Keratinocyte (primary cell): ENCODE measurements at regions not wholly inside any gene's neighbourhood (a gene's known extent, or its start where the extent isn't known, plus 50 kb on each side); places are given as distances from the start of the nearest gene placed in this dataset.

Experiments
- DNase-seq: peaks from one replicate; pipeline ENCODE4 v3.0.0-alpha.2; 2011; ENCODE audit warnings: low read depth, missing footprints, low spot score
- FAIRE-seq: peaks from 2 replicates; lab custom pipeline; 2011; peaks lifted over from hg19 to GRCh38; lab: Jason Lieb, UNC
- H2AFZ ChIP-seq: 2 replicates; pipeline ENCODE4 v1.6.0; 2012; ENCODE audit warnings: low read length, control low read depth, inconsistent platforms; ENCODE audit not compliant: control insufficient read depth
- H3K27ac ChIP-seq: 2 replicates; pipeline ENCODE4 v1.5.1; 2011; ENCODE audit warnings: low read length; ENCODE audit not compliant: control insufficient read depth, insufficient read depth
- H3K27me3 ChIP-seq: 3 replicates; pipeline ENCODE4 v1.6.0; 2011; ENCODE audit warnings: low read length; ENCODE audit not compliant: control insufficient read depth, insufficient read depth; ENCODE audit errors: extremely low read depth
- H3K36me3 ChIP-seq, 2 experiments: 2 replicates in 1 of 2; 3 replicates in 1 of 2; pipeline ENCODE4 v1.5.1; 2011; ENCODE audit warnings: low read length in 2 of 2, mild to moderate bottlenecking in 1 of 2; ENCODE audit not compliant: control insufficient read depth in 2 of 2, insufficient read depth in 2 of 2; ENCODE audit errors: extremely low read depth in 1 of 2
- H3K4me1 ChIP-seq: 3 replicates; pipeline ENCODE4 v1.5.1; 2011; ENCODE audit warnings: low read length; ENCODE audit not compliant: control insufficient read depth, insufficient read depth; ENCODE audit errors: extremely low read depth
- H3K4me2 ChIP-seq: 3 replicates; pipeline ENCODE4 v1.6.0; 2011; ENCODE audit warnings: low read depth, low read length; ENCODE audit not compliant: control insufficient read depth, insufficient read depth; ENCODE audit errors: extremely low read depth
- H3K4me3 ChIP-seq, 3 experiments: fragments of 200-600 bp in 1 of 3; sonication (generic) in 1 of 3; 2 replicates in 2 of 3; 3 replicates in 1 of 3; pipeline ENCODE4 v1.5.1; 2011 to 2016; ENCODE audit warnings: low read length in 3 of 3, mild to moderate bottlenecking in 3 of 3, control low read depth in 2 of 3, inconsistent platforms in 1 of 3, low read depth in 1 of 3, mixed read lengths in 1 of 3, mixed run types in 1 of 3, moderate library complexity in 1 of 3; ENCODE audit not compliant: control insufficient read depth in 2 of 3, insufficient read depth in 2 of 3; ENCODE audit errors: extremely low read depth in 1 of 3
- H3K79me2 ChIP-seq: 2 replicates; pipeline ENCODE4 v1.6.0; 2012; ENCODE audit warnings: low read length; ENCODE audit not compliant: control insufficient read depth, insufficient read depth
- H3K9ac ChIP-seq: 3 replicates; pipeline ENCODE4 v1.6.0; 2011; ENCODE audit warnings: low read length; ENCODE audit not compliant: control insufficient read depth, insufficient read depth; ENCODE audit errors: extremely low read depth
- H3K9me1 ChIP-seq: 3 replicates; pipeline ENCODE4 v1.6.0; 2011; ENCODE audit warnings: low read length; ENCODE audit not compliant: control insufficient read depth, insufficient read depth; ENCODE audit errors: extremely low read depth
- H3K9me3 ChIP-seq: 2 replicates; pipeline ENCODE4 v1.5.1; 2012; ENCODE audit warnings: low read depth, low read length; ENCODE audit not compliant: control insufficient read depth
- H4K20me1 ChIP-seq: 3 replicates; pipeline ENCODE4 v1.6.0; 2011; ENCODE audit warnings: low read length; ENCODE audit not compliant: control insufficient read depth, insufficient read depth; ENCODE audit errors: extremely low read depth
- CTCF ChIP-seq, 3 experiments: IDR thresholded peaks in 1 of 3; conservative IDR thresholded peaks in 1 of 3; optimal IDR thresholded peaks in 1 of 3; 2 replicates in 2 of 3; 3 replicates in 1 of 3; pipeline versions ENCODE3 to v1.5.1; 2011; ENCODE audit warnings: low read length in 3 of 3, mild to moderate bottlenecking in 3 of 3, moderate library complexity in 2 of 3, control low read depth in 1 of 3, inconsistent platforms in 1 of 3; ENCODE audit not compliant: insufficient read depth in 2 of 3; ENCODE audit errors: extremely low read depth in 1 of 3
- EZH2 ChIP-seq: IDR thresholded peaks from one replicate; pipeline ENCODE4 v1.6.1; 2012; ENCODE audit warnings: inconsistent platforms, mild to moderate bottlenecking, low read length, moderate library complexity
- dilution Hi-C: fragments of 300-500 bp; cut with MboI; formaldehyde crosslinking; loops from one replicate; pipeline ENCODE4 v1.7.0; 2020; ENCODE audit warnings: low sequenced_read_pairs; ENCODE audit not compliant: extremely low pct_ligation_motif_present

DNA sequence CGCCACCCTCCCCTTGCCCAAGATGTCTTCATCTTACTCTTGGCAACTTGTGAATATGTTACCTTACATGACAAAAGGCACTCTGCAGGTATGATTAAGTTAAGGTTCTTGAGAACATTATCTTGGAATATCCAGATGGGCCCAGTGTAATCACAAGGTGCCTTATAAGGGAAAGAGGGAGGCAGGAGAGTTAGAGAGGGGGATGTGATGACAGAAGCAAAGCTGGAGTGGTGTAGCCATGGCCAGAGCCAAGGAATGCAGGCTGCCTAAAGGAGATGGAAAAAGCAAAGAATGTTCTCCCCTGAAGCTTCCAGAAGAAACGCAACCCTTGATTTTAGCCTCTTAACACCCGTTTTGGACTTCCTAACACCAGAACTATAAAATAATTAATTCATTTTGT, 318.0 kb downstream of the C7orf25 start:
- no peaks in the 10 kb centered on the region for H3K36me3 ChIP-seq
- H3K79me2 ChIP-seq, result no peaks in the 10 kb centered on the region
- H3K27ac ChIP-seq, result no peak overlapping the region
- H3K9me3 ChIP-seq, result peaks cover 2% of the 10 kb centered on the region
- TF ChIP-seq EZH2, result no peak
- TF ChIP-seq CTCF (optimal IDR thresholded peaks at IDR 0.05 in 1 of 3, IDR thresholded peaks at IDR 0.05 in 1 of 3, conservative IDR thresholded peaks at IDR 0.05 in 1 of 3; ENCODE audit: extremely low read depth in 1 of 3, insufficient read depth in 2 of 3, low read length in 3 of 3), result no peak
- FAIRE-seq (no peak), DNase-seq (no peak)
- H3K4me2 ChIP-seq, result no peak overlapping the region
- peaks cover 13% of the 10 kb centered on the region for H3K4me1 ChIP-seq
- H3K27me3 ChIP-seq, result no peaks in the 10 kb centered on the region
- no peak overlapping the region for H3K4me3 ChIP-seq
- H3K9me1 ChIP-seq, result no peaks in the 10 kb centered on the region
- H3K9ac ChIP-seq, result no peak overlapping the region
- no peaks in the 10 kb centered on the region for H4K20me1 ChIP-seq
- dilution Hi-C loops, result no loop called here
- H2AFZ ChIP-seq, result no peak overlapping the region

DNA sequence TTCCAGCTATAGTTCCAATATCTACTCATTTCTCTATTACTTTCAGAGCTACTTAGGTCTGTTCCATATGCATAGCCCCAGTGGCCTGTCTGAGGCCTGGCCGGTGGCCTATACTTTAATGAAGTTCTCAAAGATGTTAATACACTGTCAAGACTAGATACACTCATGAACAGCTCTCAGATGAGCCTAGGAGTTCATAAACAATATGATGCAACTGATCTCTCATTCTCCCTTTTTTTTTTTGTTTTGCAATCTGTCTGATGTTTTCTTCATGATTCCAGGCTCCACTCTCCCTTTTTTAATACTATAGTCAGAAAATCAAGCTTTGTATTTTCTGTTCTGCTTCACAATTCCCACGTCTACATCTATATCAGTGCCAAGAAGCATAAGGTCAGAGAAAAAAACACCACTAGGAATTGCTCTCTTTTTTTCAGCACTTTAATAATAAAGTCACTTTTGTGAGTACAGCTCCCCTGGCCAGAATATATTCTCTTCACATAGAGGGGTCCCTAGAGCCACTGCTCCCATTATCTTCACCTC, 321.0 kb downstream of the C7orf25 start:
- no peak overlapping the region for H3K4me2 ChIP-seq
- H3K9ac ChIP-seq, result no peak overlapping the region
- H3K79me2 ChIP-seq, result no peaks in the 10 kb centered on the region
- no peaks in the 10 kb centered on the region for H4K20me1 ChIP-seq
- TF ChIP-seq EZH2 (no peak), CTCF (optimal IDR thresholded peaks at IDR 0.05 in 1 of 3, IDR thresholded peaks at IDR 0.05 in 1 of 3, conservative IDR thresholded peaks at IDR 0.05 in 1 of 3; ENCODE audit: extremely low read depth in 1 of 3, insufficient read depth in 2 of 3, low read length in 3 of 3) (no peak)
- H3K27me3 ChIP-seq, result no peaks in the 10 kb centered on the region
- H3K27ac ChIP-seq, result no peak overlapping the region
- H3K9me1 ChIP-seq, result no peaks in the 10 kb centered on the region
- H3K4me1 ChIP-seq, result no peaks in the 10 kb centered on the region
- dilution Hi-C loops, result no loop called here
- DNase-seq (no peak), FAIRE-seq (no peak)
- peaks cover 2% of the 10 kb centered on the region for H3K9me3 ChIP-seq
- H2AFZ ChIP-seq, result no peak overlapping the region
- no peaks in the 10 kb centered on the region for H3K36me3 ChIP-seq
- H3K4me3 ChIP-seq, result no peak overlapping the region
